CD4-positive, CD25-positive, alpha-beta regulatory T cell (primary cell): ENCODE measurements at regions not wholly inside any gene's neighbourhood (a gene's known extent, or its start where the extent isn't known, plus 50 kb on each side); places are given as distances from the start of the nearest gene placed in this dataset.

Source experiments
- ATAC-seq, 2 donors: fragments of 150-1000 bp; cut with Tn5 transposase; one replicate each; pipeline ENCODE4 v1.10.0; 2021; ENCODE audit warnings: low read depth in 2 of 2, moderate number of reproducible peaks in 2 of 2, moderate library complexity in 1 of 2
- DNase-seq, 3 donors: peaks; one replicate each; pipeline versions ENCODE4 v3.0.0 to v3.0.0-alpha.2; 2012 to 2022; ENCODE audit warnings: mixed read lengths in 1 of 3
- H3K27ac ChIP-seq: one replicate; pipeline ENCODE4 v1.7.0; 2013; ENCODE audit warnings: mild to moderate bottlenecking, low read length; ENCODE audit not compliant: insufficient read depth, poor library complexity, severe bottlenecking
- H3K27me3 ChIP-seq: one replicate; pipeline ENCODE4 v1.7.0; 2013; ENCODE audit warnings: low read length; ENCODE audit not compliant: control insufficient read depth, insufficient read depth
- H3K36me3 ChIP-seq: one replicate; pipeline ENCODE4 v1.7.0; 2013; ENCODE audit warnings: mild to moderate bottlenecking, low read length, moderate library complexity; ENCODE audit not compliant: control insufficient read depth, insufficient read depth
- H3K4me1 ChIP-seq: 2 replicates; pipeline ENCODE4 v1.7.0; 2013; ENCODE audit warnings: mild to moderate bottlenecking, low read length; ENCODE audit not compliant: insufficient read depth, control insufficient read depth, poor library complexity, severe bottlenecking
- H3K4me3 ChIP-seq: one replicate; pipeline ENCODE4 v1.7.0; 2013; ENCODE audit warnings: low read depth, mild to moderate bottlenecking, low read length, moderate library complexity
- H3K9me3 ChIP-seq, 2 experiments: 1 replicate in 1 of 2; 2 replicates in 1 of 2; pipeline ENCODE4 v1.7.0; 2013; ENCODE audit warnings: low read length in 2 of 2, mild to moderate bottlenecking in 1 of 2, moderate library complexity in 1 of 2; ENCODE audit not compliant: control insufficient read depth in 2 of 2
- H3K27ac Mint-ChIP-seq, 3 donors: one replicate each; pipeline ENCODE4 v1.8.0; 2020 to 2022; ENCODE audit warnings: mild to moderate bottlenecking in 3 of 3, mixed read lengths in 3 of 3, moderate library complexity in 2 of 3
- H3K27me3 Mint-ChIP-seq: one replicate; pipeline ENCODE4 v1.8.0; 2022; ENCODE audit warnings: mild to moderate bottlenecking, mixed read lengths
- H3K36me3 Mint-ChIP-seq: one replicate; pipeline ENCODE4 v1.8.0; 2020; ENCODE audit warnings: mixed read lengths
- H3K4me1 Mint-ChIP-seq, 4 donors: one replicate each; pipeline ENCODE4 v1.8.0; 2020 to 2022; ENCODE audit warnings: mixed read lengths in 4 of 4, mild to moderate bottlenecking in 1 of 4
- H3K4me3 Mint-ChIP-seq, 4 donors: one replicate each; pipeline ENCODE4 v1.8.0; 2020 to 2022; ENCODE audit warnings: mild to moderate bottlenecking in 4 of 4, mixed read lengths in 4 of 4, moderate library complexity in 3 of 4
- H3K9me3 Mint-ChIP-seq, 7 donors: one replicate each; pipeline ENCODE4 v1.8.0; 2020 to 2022; ENCODE audit warnings: mixed read lengths in 7 of 7, mild to moderate bottlenecking in 3 of 7, moderate library complexity in 2 of 7

DNA sequence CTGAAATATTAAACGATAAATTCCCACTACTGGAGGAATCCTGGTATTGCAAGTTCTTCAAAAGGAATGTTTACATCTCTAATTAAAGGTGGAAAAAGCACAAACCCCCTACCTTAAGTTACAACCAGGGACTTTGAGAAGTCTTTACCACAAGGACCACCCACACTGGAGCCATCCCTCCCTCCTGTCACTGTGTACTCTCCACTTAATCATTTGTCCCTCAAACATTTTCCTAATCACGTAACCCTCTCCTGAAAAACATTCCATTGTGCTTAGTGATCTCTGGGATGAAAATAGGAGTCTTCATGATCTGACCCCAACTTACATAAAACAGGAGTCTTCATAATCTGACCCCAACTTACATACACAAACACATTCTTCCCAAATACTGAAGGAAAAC, 85.7 kb downstream of the SUCLG1 start:
- Histone ChIP-seq H3K36me3 (no peaks in the 10 kb centered on the region), H3K27ac (no peak overlapping the region), H3K27me3 (no peaks in the 10 kb centered on the region), H3K4me1 (no peaks in the 10 kb centered on the region), H3K9me3 (no peaks in the 10 kb centered on the region), H3K4me3 (no peak overlapping the region)
- peaks cover 15% of the 10 kb centered on the region for H3K27me3 Mint-ChIP-seq
- peak overlapping the region in 1 of 4 donors; percentile 18 for H3K4me3 Mint-ChIP-seq
- ATAC-seq = no peak
- DNase-seq = no peak
- H3K27ac Mint-ChIP-seq = no peak overlapping the region
- peaks cover 0 to 7% (median 0%) of the 10 kb centered on the region in 7 donors for H3K9me3 Mint-ChIP-seq
- H3K36me3 Mint-ChIP-seq = no peaks in the 10 kb centered on the region
- H3K4me1 Mint-ChIP-seq = no peaks in the 10 kb centered on the region

DNA sequence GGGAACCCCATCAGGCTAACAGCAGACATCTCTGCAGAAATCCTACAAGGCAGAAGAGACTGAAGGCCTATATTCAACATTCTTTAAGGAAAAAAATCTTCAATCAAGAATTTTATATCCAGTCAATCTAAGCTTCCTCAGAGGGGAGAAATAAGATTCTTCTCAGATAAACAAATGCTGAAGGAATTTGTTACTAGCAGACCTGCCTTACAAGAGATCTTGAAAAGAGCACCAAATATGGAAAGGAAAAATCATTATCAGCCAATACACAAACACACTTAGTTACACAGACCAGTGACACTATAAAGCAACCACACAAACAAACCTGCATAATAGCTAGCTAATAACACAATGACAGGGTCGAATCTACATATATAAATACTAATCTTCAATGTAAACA, 96.5 kb downstream of the SUCLG1 start:
- H3K9me3 Mint-ChIP-seq = peaks cover 4 to 44% (median 7%) of the 10 kb centered on the region in 7 donors
- Histone ChIP-seq H3K9me3 (peaks cover 11 to 16% of the 10 kb centered on the region in 2 experiments), H3K36me3 (no peaks in the 10 kb centered on the region), H3K27me3 (peaks cover 4% of the 10 kb centered on the region), H3K4me3 (no peak overlapping the region), H3K27ac (no peak overlapping the region), H3K4me1 (no peaks in the 10 kb centered on the region)
- H3K4me1 Mint-ChIP-seq = no peaks in the 10 kb centered on the region
- no peaks in the 10 kb centered on the region for H3K36me3 Mint-ChIP-seq
- H3K4me3 Mint-ChIP-seq = no peak overlapping the region
- DNase-seq = no peak
- peaks cover 42% of the 10 kb centered on the region for H3K27me3 Mint-ChIP-seq
- H3K27ac Mint-ChIP-seq = no peak overlapping the region
- no peak for ATAC-seq

DNA sequence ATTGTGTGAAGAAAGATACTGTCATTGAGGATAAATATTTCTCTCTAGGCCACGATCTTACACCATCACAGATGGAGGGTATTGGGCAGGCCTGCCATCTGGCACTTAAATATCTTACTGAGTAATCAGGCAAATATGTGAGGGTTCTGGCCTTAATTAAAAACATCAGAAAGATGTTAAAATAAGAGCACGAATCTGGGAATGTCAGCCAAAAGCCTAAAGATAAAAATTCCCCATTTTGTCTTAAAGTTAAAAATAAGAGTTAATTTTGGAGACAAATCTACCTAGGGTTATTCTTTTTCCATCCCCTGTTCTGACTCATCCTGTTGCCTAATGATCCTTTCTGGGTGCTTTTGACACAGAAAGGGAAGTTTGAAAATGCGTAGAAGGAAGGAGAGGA, 121.0 kb downstream of the SUCLG1 start:
- H3K36me3 Mint-ChIP-seq = no peaks in the 10 kb centered on the region
- DNase-seq = no peak
- H3K27me3 Mint-ChIP-seq = peaks cover 29% of the 10 kb centered on the region
- no peak overlapping the region for H3K4me3 ChIP-seq
- H3K4me1 Mint-ChIP-seq = no peaks in the 10 kb centered on the region
- H3K9me3 Mint-ChIP-seq = peaks cover 0 to 4% (median 1%) of the 10 kb centered on the region in 7 donors
- H3K27ac ChIP-seq = no peak overlapping the region
- peaks cover 4% of the 10 kb centered on the region for H3K27me3 ChIP-seq
- H3K36me3 ChIP-seq = no peaks in the 10 kb centered on the region
- H3K27ac Mint-ChIP-seq = no peak overlapping the region
- no peak overlapping the region for H3K4me3 Mint-ChIP-seq
- no peaks in the 10 kb centered on the region for H3K4me1 ChIP-seq
- no peaks in the 10 kb centered on the region for H3K9me3 ChIP-seq
- ATAC-seq = no peak

DNA sequence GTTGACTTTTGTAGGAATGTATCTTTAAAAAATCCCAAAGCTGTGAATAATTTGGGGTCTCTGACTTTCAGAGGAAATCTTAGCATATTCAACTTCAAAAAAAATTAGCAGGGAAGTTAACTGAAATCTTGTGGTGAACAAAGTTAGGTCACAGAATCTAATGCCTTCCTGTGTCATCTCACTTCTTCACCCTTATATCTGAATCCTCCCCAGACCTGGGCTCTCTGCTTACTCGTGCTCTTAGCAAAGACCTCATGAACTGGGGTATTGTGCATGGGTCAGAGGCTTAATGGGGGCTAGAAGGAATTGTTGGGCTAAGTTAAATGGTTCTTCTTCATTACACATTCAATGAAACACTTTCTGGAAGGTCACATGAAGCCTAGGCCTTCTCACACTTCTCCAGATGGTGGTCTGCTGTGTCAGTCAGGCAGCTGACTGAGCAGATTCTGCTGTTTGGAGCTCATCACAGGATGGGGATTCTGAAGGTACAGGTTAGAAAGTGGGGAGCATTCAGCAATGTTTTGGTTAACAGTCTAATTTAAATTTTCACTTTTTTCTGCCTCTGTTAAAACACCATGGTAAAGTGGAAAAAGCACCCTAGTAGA, 131.3 kb downstream of the SUCLG1 start:
- no peak overlapping the region for H3K4me3 ChIP-seq
- peaks cover 35% of the 10 kb centered on the region for H3K27me3 Mint-ChIP-seq
- peaks cover 9% of the 10 kb centered on the region for H3K27me3 ChIP-seq
- H3K9me3 Mint-ChIP-seq = peaks cover 0 to 6% (median 2%) of the 10 kb centered on the region in 7 donors
- no peaks in the 10 kb centered on the region for H3K9me3 ChIP-seq
- H3K36me3 Mint-ChIP-seq = no peaks in the 10 kb centered on the region
- no peak overlapping the region for H3K4me3 Mint-ChIP-seq
- no peaks in the 10 kb centered on the region for H3K36me3 ChIP-seq
- H3K4me1 ChIP-seq = no peaks in the 10 kb centered on the region
- DNase-seq = no peak
- no peak overlapping the region for H3K27ac ChIP-seq
- no peak for ATAC-seq
- H3K27ac Mint-ChIP-seq = no peak overlapping the region
- no peaks in the 10 kb centered on the region for H3K4me1 Mint-ChIP-seq

DNA sequence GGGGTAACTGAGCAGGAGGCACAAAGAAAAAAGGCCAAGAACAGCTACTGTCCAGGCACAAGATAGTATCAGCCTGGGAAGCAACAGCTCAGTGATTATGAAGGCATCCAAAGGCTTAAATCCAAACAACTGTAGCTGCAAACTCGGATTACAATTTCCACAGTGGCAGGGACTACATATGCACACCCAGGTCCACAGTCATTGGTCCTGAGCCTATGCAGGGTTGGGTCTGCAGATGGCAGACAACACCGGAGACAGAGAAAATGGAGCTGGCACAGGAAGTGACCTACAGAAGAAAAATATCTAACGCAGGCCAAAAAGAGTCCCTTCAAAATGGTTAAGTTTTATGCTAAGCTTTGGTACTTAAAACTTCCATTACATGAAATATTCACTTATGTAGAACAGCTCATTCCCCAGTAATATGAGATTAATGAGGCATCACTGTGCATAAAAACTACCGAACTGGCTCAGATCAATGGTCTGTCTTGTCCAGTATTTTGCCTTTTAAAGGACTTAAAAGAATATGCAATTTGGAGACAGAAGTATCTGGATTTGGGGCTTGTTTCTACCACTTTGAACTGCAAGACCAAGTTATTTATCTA, 132.1 kb downstream of the SUCLG1 start:
- no peak for ATAC-seq
- H3K27ac Mint-ChIP-seq = no peak overlapping the region
- Histone ChIP-seq H3K36me3 (no peaks in the 10 kb centered on the region), H3K27ac (no peak overlapping the region), H3K4me3 (no peak overlapping the region), H3K4me1 (no peaks in the 10 kb centered on the region), H3K9me3 (no peaks in the 10 kb centered on the region), H3K27me3 (peaks cover 9% of the 10 kb centered on the region)
- H3K9me3 Mint-ChIP-seq = peaks cover 0 to 6% (median 0%) of the 10 kb centered on the region in 7 donors
- DNase-seq = no peak
- peaks cover 35% of the 10 kb centered on the region for H3K27me3 Mint-ChIP-seq
- no peak overlapping the region for H3K4me3 Mint-ChIP-seq
- no peaks in the 10 kb centered on the region for H3K4me1 Mint-ChIP-seq
- H3K36me3 Mint-ChIP-seq = no peaks in the 10 kb centered on the region

DNA sequence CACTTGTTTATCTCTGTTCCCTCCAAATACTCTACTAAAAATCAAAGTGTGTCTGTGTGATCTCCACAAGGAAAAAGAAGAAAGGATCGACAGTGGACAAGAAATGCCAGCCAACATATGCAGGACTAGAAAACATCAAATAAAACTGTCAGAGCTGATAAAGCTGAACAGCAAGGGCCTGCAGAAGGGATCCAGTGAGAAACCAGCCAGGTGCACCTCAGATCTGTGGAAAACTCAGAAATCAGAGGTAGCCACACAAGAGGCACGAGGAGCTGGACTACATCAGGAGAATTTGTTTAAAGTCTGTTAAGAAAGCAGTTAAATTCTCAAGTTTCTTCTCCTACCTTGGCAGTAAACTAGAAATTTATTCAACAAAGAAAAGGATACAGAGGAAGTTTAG, 135.2 kb downstream of the SUCLG1 start:
- H3K27ac ChIP-seq = no peak overlapping the region
- Mint-ChIP-seq H3K4me1 (no peaks in the 10 kb centered on the region), H3K36me3 (no peaks in the 10 kb centered on the region), H3K27me3 (peaks cover 35% of the 10 kb centered on the region), H3K4me3 (no peak overlapping the region), H3K9me3 (peaks cover 0 to 5% (median 0%) of the 10 kb centered on the region in 7 donors), H3K27ac (no peak overlapping the region)
- no peak overlapping the region for H3K4me3 ChIP-seq
- H3K36me3 ChIP-seq = no peaks in the 10 kb centered on the region
- peaks cover 16% of the 10 kb centered on the region for H3K27me3 ChIP-seq
- ATAC-seq (no peak), DNase-seq (no peak)
- no peaks in the 10 kb centered on the region for H3K9me3 ChIP-seq
- H3K4me1 ChIP-seq = no peaks in the 10 kb centered on the region

DNA sequence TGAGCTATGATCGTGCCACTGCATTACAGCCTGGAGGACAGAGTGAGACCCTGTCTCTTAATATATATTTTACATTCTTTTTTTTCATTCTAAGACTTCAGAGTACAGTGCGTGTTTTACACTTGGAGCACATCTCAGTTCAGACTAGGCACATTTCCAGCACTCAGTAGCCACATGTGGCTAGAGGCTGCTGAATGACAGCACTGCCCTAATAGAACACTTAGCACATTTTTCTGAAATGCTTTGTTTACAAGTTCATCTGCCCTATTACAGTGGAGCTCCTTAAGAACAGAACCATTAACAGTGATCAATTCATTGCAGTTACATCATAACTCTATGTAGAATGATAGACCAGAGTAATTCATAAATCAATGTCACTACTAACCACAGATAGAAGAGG, 138.1 kb downstream of the SUCLG1 start:
- no peaks in the 10 kb centered on the region for H3K4me1 ChIP-seq
- no peaks in the 10 kb centered on the region for H3K9me3 ChIP-seq
- ATAC-seq (no peak), DNase-seq (no peak)
- Mint-ChIP-seq H3K27me3 (peaks cover 57% of the 10 kb centered on the region), H3K36me3 (no peaks in the 10 kb centered on the region), H3K4me1 (no peaks in the 10 kb centered on the region), H3K27ac (no peak overlapping the region), H3K9me3 (peaks cover 0 to 2% (median 0%) of the 10 kb centered on the region in 7 donors), H3K4me3 (no peak overlapping the region)
- no peaks in the 10 kb centered on the region for H3K36me3 ChIP-seq
- H3K27ac ChIP-seq = no peak overlapping the region
- H3K4me3 ChIP-seq = no peak overlapping the region
- H3K27me3 ChIP-seq = peaks cover 9% of the 10 kb centered on the region

DNA sequence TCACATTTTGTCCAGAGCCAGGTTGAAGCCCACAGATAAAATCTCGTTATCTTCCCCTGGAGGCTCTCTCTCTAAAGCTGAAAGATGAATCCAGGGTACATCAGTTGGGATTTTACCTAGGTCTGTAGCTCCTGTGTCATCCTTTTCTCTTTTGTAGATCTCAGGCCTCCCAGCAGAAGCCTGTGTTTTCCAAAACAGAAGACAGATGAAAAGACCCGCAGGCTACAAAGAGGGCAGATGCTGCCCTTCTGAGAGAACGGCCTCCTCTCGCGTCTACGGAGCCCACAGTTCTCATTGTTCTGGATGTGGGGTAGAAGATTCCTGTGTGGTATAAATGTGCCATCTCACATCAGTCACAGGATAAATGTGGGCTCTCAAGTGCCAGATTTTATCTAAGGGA, 139.5 kb downstream of the SUCLG1 start:
- Mint-ChIP-seq H3K27ac (no peak overlapping the region), H3K36me3 (no peaks in the 10 kb centered on the region), H3K9me3 (peaks cover 0 to 1% (median 0%) of the 10 kb centered on the region in 7 donors), H3K27me3 (peaks cover 54% of the 10 kb centered on the region), H3K4me3 (no peak overlapping the region), H3K4me1 (peaks cover 0 to 4% (median 2%) of the 10 kb centered on the region in 4 donors)
- Histone ChIP-seq H3K9me3 (no peaks in the 10 kb centered on the region), H3K4me1 (no peaks in the 10 kb centered on the region), H3K27me3 (peaks cover 9% of the 10 kb centered on the region), H3K4me3 (no peak overlapping the region), H3K27ac (no peak overlapping the region), H3K36me3 (no peaks in the 10 kb centered on the region)
- no peak for DNase-seq
- no peak for ATAC-seq
